ENCODE measurements at regions not wholly inside any gene's neighbourhood (a gene's known extent, or its start where the extent isn't known, plus 50 kb on each side); places are given as distances from the start of the nearest gene placed in this dataset.

DNA sequence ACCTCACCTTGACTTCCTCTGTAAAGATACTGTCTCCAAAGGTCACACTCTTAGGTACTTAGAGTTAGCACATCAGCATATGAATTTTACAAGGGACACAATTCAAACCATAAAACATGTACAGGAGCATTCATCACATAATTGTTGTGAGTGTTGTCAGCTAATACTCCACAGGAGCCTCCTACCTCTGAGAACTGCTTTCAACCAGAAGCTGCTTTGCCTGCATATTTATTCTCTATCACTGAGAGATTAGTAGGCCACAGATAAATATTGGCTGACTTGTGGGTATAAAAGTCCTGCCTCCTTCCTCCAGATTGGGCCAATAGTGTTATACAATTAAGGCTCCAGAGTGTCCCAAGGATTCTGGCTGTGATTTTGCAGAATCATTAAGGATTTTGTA is 1207.0 kb downstream of the XPNPEP1 start:
- H3K4me1 ChIP-seq: no peaks in the 10 kb centered on the region
- intact Hi-C loops (cut with DNase I; ENCODE audit: low total_unique reads): no loop called here
- DNase-seq: no peak
- H3K27me3 ChIP-seq (replicated peaks in 1 of 7): no peaks in the 10 kb centered on the region
- H3K9me3 ChIP-seq: peaks cover 0 to 61% (median 45%) of the 10 kb centered on the region in 8 donors
- TF ChIP-seq CTCF (IDR thresholded peaks at IDR 0.05 in 8 of 11, conservative IDR thresholded peaks at IDR 0.05 in 3 of 11): no peak
- TF ChIP-seq POLR2A (IDR thresholded peaks at IDR 0.05): no peak
- TF ChIP-seq POLR2AphosphoS5 (IDR thresholded peaks at IDR 0.05): no peak
- no peaks in the 10 kb centered on the region for H3K36me3 ChIP-seq
- H3K4me3 ChIP-seq: no peak overlapping the region
- H3K27ac ChIP-seq: no peak overlapping the region

DNA sequence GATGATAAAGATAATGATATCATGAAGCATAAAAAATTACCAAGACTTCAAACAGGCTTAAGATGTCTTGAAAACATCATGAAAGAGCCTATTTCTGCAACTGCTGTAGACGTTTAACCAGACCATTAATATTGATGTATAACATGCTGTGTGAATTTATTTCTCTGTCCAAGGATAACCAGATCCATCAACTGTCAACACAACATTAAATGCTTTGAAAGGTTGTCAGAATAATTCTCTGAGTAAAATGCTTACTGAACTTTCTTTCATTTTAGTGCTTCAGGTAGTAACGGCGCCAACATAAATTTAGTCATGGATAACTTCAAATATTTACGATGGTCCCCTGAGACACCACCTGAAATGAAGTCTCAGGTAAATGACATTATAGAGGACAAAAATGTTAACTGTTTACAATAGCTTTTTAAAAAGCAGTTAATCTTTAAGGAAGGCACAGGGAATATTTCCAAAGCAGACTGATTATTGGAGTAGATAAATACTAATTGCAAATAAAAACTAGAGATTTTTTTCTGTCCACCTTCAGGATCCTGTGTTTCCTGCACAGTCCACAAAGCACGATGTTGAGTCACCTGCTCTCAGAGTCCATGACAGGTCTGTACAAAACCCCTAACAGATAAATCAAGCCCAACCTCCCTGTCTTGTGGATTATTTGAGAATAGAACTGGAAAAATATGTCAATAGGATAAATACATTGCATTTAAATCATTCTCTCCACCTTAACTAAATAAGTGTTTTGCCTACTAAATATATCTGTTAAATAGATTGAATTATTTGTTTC is 1213.2 kb downstream of the XPNPEP1 start:
- Histone ChIP-seq H3K9me3 (peaks cover 0 to 35% (median 26%) of the 10 kb centered on the region in 8 donors), H3K4me1 (no peaks in the 10 kb centered on the region), H3K27ac (no peak overlapping the region), H3K36me3 (no peaks in the 10 kb centered on the region), H3K27me3 (replicated peaks in 1 of 7) (no peaks in the 10 kb centered on the region), H3K4me3 (no peak overlapping the region)
- no peak for DNase-seq
- WGBS, 5 donors: 82 to 88% (median 84%) methylated on average over 5 of the region's 5 CpGs
- TF ChIP-seq POLR2A (IDR thresholded peaks at IDR 0.05) (no peak), CTCF (IDR thresholded peaks at IDR 0.05 in 8 of 11, conservative IDR thresholded peaks at IDR 0.05 in 3 of 11) (no peak), POLR2AphosphoS5 (IDR thresholded peaks at IDR 0.05) (no peak)
- intact Hi-C loops (cut with DNase I; ENCODE audit: low total_unique reads): no loop called here

GRCh38 chr10:108708363-108708762 is 1214.9 kb downstream of the XPNPEP1 start:
- peaks cover 0 to 19% (median 11%) of the 10 kb centered on the region in 8 donors for H3K9me3 ChIP-seq
- intact Hi-C loops (cut with DNase I; ENCODE audit: low total_unique reads): no loop called here
- no peaks in the 10 kb centered on the region for H3K27me3 ChIP-seq (replicated peaks in 1 of 7)
- H3K27ac ChIP-seq: no peak overlapping the region
- TF ChIP-seq CTCF (IDR thresholded peaks at IDR 0.05 in 8 of 11, conservative IDR thresholded peaks at IDR 0.05 in 3 of 11) (no peak), POLR2A (IDR thresholded peaks at IDR 0.05) (no peak), POLR2AphosphoS5 (IDR thresholded peaks at IDR 0.05) (no peak)
- WGBS, 5 donors: 80 to 91% (median 82%) methylated on average over 4 of the region's 4 CpGs
- H3K36me3 ChIP-seq: no peaks in the 10 kb centered on the region
- DNase-seq: no peak
- H3K4me3 ChIP-seq: no peak overlapping the region
- H3K4me1 ChIP-seq: no peaks in the 10 kb centered on the region

- no peak for DNase-seq
Measured at GRCh38 chr10:108696792-108697477, 1226.4 kb downstream of the XPNPEP1 start.

More at GRCh38 chr10:108696792-108697477, 1226.4 kb downstream of the XPNPEP1 start:
- Histone ChIP-seq H3K9me3 (no peaks in the 10 kb centered on the region), H3K4me3 (no peak overlapping the region), H3K4me1 (no peaks in the 10 kb centered on the region), H3K27me3 (replicated peaks in 1 of 7) (no peaks in the 10 kb centered on the region), H3K27ac (no peak overlapping the region), H3K36me3 (no peaks in the 10 kb centered on the region)
- no peak for TF ChIP-seq POLR2A (IDR thresholded peaks at IDR 0.05)
- 67 to 79% (median 74%) methylated on average over 4 of the region's 4 CpGs for WGBS, 5 donors
- intact Hi-C loops (cut with DNase I; ENCODE audit: low total_unique reads): no loop called here

Measured in spleen (tissue), 11 donors.